Activated CD8-positive, alpha-beta T cell treated with anti-CD3 and anti-CD28 coated beads for 36 hours (primary cell): ENCODE measurements at regions not wholly inside any gene's neighbourhood (a gene's known extent, or its start where the extent isn't known, plus 50 kb on each side); places are given as distances from the start of the nearest gene placed in this dataset.

Source experiments
- ATAC-seq: fragments of 200-7000 bp; cut with Tn5 transposase; one replicate; pipeline ENCODE4 v1.10.0; 2021; ENCODE audit warnings: mild to moderate bottlenecking, moderate library complexity
- CTCF ChIA-PET: fragments of 350-600 bp; sonication (Branson Sonifier 250); formaldehyde crosslinking; loops from one replicate; lab custom pipeline; 2021; ENCODE audit warnings: antibody characterized with exemption; lab: Charles Lee
- POLR2A ChIA-PET: fragments of 350-600 bp; sonication (Branson Sonifier 250); formaldehyde crosslinking; loops from one replicate; lab custom pipeline; 2021; ENCODE audit warnings: antibody characterized with exemption; lab: Charles Lee
- DNase-seq: peaks from one replicate; pipeline ENCODE4 v3.0.0-alpha.2; 2020
- H3K27ac Mint-ChIP-seq: one replicate; pipeline ENCODE4 v1.8.0; 2021; ENCODE audit warnings: mild to moderate bottlenecking, mixed read lengths
- H3K27me3 Mint-ChIP-seq: one replicate; pipeline ENCODE4 v1.8.0; 2021; ENCODE audit warnings: mixed read lengths
- H3K36me3 Mint-ChIP-seq: one replicate; pipeline ENCODE4 v1.8.0; 2021; ENCODE audit warnings: low read depth, mixed read lengths
- H3K4me1 Mint-ChIP-seq: one replicate; pipeline ENCODE4 v1.8.0; 2021; ENCODE audit warnings: low read depth, mixed read lengths
- H3K4me3 Mint-ChIP-seq: one replicate; pipeline ENCODE4 v1.8.0; 2021; ENCODE audit warnings: mild to moderate bottlenecking, moderate library complexity, mixed read lengths
- H3K9me3 Mint-ChIP-seq: one replicate; pipeline ENCODE4 v1.8.0; 2021; ENCODE audit warnings: mixed read lengths
- intact Hi-C: fragments of 100-400 bp; cut with micrococcal nuclease; formaldehyde crosslinking; loops from one replicate; pipeline ENCODE4 v1.10.0; 2022
- TF ChIP-seq, protein P1 (sequence below): fragments of 200-600 bp; IDR thresholded peaks from one replicate; pipeline ENCODE4 v1.8.0; 2022; ENCODE audit warnings: antibody characterized with exemption, mild to moderate bottlenecking

DNA sequence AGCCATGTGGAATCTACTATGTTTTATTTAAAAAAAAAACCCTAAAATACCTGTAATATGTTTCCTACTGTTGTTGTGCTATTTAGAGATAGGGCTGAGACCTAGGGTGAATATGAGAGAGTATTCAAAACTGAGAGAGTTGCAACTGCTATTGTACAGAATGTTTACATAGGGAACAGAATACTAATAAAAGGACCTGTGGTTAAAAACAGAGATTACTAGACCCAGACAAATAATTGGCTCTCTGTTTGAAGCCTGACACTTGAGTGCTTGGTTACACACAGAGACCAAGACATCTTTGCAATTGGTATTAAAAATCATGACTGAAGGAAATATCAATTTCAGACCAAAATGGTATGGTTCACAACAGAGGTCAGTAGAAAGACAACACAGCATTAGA is 278.9 kb upstream of the GIMD1 start:
- ChIA-PET CTCF (no interaction called here), POLR2A (no interaction called here)
- no peak overlapping the region for H3K27ac Mint-ChIP-seq

DNA sequence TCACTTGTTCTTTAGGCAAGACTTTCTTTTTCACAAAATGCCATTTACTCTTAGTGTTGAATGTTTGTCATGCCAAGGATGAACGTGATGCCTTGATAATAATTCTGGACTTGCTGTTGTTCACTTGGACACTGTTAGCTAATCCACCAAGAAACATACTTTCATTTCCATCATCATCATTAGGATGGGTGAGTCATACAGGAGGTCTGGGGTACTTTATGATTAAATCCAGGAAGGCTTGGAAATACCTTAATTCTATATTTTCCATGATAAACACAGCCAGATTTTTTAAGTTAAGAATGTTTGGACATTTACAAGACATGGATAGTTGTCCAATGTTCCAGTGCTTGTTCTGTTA is 260.7 kb upstream of the GIMD1 start:
- H3K4me1 Mint-ChIP-seq: no peaks in the 10 kb centered on the region
- POLR2A ChIA-PET: no interaction called here
- H3K36me3 Mint-ChIP-seq: no peaks in the 10 kb centered on the region
- CTCF ChIA-PET: no interaction called here
- TF ChIP-seq, protein P1, sequence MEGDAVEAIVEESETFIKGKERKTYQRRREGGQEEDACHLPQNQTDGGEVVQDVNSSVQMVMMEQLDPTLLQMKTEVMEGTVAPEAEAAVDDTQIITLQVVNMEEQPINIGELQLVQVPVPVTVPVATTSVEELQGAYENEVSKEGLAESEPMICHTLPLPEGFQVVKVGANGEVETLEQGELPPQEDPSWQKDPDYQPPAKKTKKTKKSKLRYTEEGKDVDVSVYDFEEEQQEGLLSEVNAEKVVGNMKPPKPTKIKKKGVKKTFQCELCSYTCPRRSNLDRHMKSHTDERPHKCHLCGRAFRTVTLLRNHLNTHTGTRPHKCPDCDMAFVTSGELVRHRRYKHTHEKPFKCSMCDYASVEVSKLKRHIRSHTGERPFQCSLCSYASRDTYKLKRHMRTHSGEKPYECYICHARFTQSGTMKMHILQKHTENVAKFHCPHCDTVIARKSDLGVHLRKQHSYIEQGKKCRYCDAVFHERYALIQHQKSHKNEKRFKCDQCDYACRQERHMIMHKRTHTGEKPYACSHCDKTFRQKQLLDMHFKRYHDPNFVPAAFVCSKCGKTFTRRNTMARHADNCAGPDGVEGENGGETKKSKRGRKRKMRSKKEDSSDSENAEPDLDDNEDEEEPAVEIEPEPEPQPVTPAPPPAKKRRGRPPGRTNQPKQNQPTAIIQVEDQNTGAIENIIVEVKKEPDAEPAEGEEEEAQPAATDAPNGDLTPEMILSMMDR: no peak
- no peaks in the 10 kb centered on the region for H3K9me3 Mint-ChIP-seq
- DNase-seq (no peak), ATAC-seq (no peak)
- H3K4me3 Mint-ChIP-seq: no peak overlapping the region
- H3K27me3 Mint-ChIP-seq: no peaks in the 10 kb centered on the region
- intact Hi-C loops: no loop called here
- H3K27ac Mint-ChIP-seq: no peak overlapping the region

More for the DNA sequence above, 278.9 kb upstream of the GIMD1 start:
- H3K4me3 Mint-ChIP-seq: no peak overlapping the region
- no peaks in the 10 kb centered on the region for H3K27me3 Mint-ChIP-seq
- TF ChIP-seq, protein P1: no peak
- H3K9me3 Mint-ChIP-seq: no peaks in the 10 kb centered on the region
- DNase-seq (no peak), ATAC-seq (no peak)
- H3K4me1 Mint-ChIP-seq: no peaks in the 10 kb centered on the region
- no peaks in the 10 kb centered on the region for H3K36me3 Mint-ChIP-seq
- intact Hi-C loops: no loop called here

GRCh38 chr4:106628586-106629267 is 260.1 kb upstream of the GIMD1 start:
- CTCF ChIA-PET: no interaction called here
- Mint-ChIP-seq H3K4me1 (no peaks in the 10 kb centered on the region), H3K27me3 (no peaks in the 10 kb centered on the region), H3K27ac (no peak overlapping the region), H3K36me3 (no peaks in the 10 kb centered on the region), H3K9me3 (no peaks in the 10 kb centered on the region), H3K4me3 (no peak overlapping the region)
- TF ChIP-seq, protein P1: no peak
- ATAC-seq (no peak), DNase-seq (no peak)
- intact Hi-C loops: no loop called here
- POLR2A ChIA-PET: no interaction called here

- DNase-seq: no peak
- Mint-ChIP-seq H3K27ac (no peak overlapping the region), H3K4me3 (no peak overlapping the region), H3K9me3 (no peaks in the 10 kb centered on the region), H3K4me1 (no peaks in the 10 kb centered on the region), H3K36me3 (no peaks in the 10 kb centered on the region), H3K27me3 (no peaks in the 10 kb centered on the region)
- intact Hi-C loops: no loop called here
- CTCF ChIA-PET: no interaction called here
- no peak for ATAC-seq
- TF ChIP-seq, protein P1: no peak
- POLR2A ChIA-PET: no interaction called here
These were observed 258.5 kb upstream of the GIMD1 start for GRCh38 chr4:106627051-106627450.

DNA sequence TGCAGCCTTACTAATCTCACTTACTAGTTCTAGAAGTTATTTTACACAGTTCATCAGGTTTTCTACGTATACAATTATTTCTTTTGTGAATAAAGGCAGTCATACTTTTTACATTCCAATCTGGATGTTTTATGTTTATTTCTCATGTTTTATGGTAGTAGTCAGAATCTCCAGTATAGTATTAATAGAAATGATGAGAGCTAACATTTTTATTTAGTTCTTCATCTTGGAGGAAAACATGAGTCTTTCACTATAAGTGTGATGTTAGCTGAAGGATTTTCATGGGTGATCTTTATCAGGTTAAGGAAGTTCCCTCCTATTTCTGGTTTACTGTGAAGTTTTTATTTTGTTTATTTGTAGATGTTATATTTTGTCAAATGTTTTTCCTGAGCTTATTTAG is 256.1 kb upstream of the GIMD1 start:
- intact Hi-C loops: no loop called here
- no peaks in the 10 kb centered on the region for H3K9me3 Mint-ChIP-seq
- H3K4me3 Mint-ChIP-seq: no peak overlapping the region
- H3K27me3 Mint-ChIP-seq: no peaks in the 10 kb centered on the region
- H3K36me3 Mint-ChIP-seq: no peaks in the 10 kb centered on the region
- no peak for ATAC-seq
- no peaks in the 10 kb centered on the region for H3K4me1 Mint-ChIP-seq
- TF ChIP-seq, protein P1: no peak
- CTCF ChIA-PET: no interaction called here
- DNase-seq: no peak
- POLR2A ChIA-PET: no interaction called here
- H3K27ac Mint-ChIP-seq: no peak overlapping the region
